NB4 (cell line): ENCODE measurements at regions not wholly inside any gene's neighbourhood (a gene's known extent, or its start where the extent isn't known, plus 50 kb on each side); places are given as distances from the start of the nearest gene placed in this dataset.

Experiments
- CTCF ChIP-seq: IDR thresholded peaks from one replicate; pipeline ENCODE4 v1.5.1; 2012; ENCODE audit warnings: low read depth, low read length
- MAX ChIP-seq: IDR thresholded peaks from 2 replicates; pipeline ENCODE4 v1.6.1; 2011; ENCODE audit warnings: low read depth, low read length
- MYC ChIP-seq: IDR thresholded peaks from 2 replicates; pipeline ENCODE4 v1.6.1; 2011; ENCODE audit warnings: low read depth, low read length
- POLR2A ChIP-seq: IDR thresholded peaks from 2 replicates; pipeline ENCODE4 v1.6.1; 2011; ENCODE audit warnings: mild to moderate bottlenecking; ENCODE audit not compliant: insufficient read length; ENCODE audit errors: extremely low read depth

- TF ChIP-seq CTCF = no peak
- no peak for TF ChIP-seq MYC
- no peak for TF ChIP-seq POLR2A
- no peak for TF ChIP-seq MAX
Measured at GRCh38 chr7:53473371-53473770, 437.9 kb downstream of the POM121L12 start.
